Astrocyte (in vitro differentiated cells and primary cell): ENCODE measurements at regions not wholly inside any gene's neighbourhood (a gene's known extent, or its start where the extent isn't known, plus 50 kb on each side); places are given as distances from the start of the nearest gene placed in this dataset.
"Not testable (repeated sequence)": the region's sequence is repeated elsewhere in the genome, so short reads cannot be mapped to it uniquely, and the experiment has no call there.

Experiments used
- DNase-seq: peaks from one replicate; pipeline ENCODE4 v3.0.0-alpha.2; 2010; ENCODE audit warnings: low read depth
- FAIRE-seq: peaks from 2 replicates; lab custom pipeline; 2011; peaks lifted over from hg19 to GRCh38; lab: Jason Lieb, UNC
- H2AFZ ChIP-seq: 2 replicates; pipeline ENCODE4 v1.6.0; 2012; ENCODE audit warnings: low read depth, low read length, inconsistent platforms
- H3K27ac ChIP-seq: 2 replicates; pipeline ENCODE4 v1.5.1; 2011; ENCODE audit warnings: low read depth, low read length, inconsistent platforms
- H3K27me3 ChIP-seq: 2 replicates; pipeline ENCODE4 v1.6.0; 2011; ENCODE audit warnings: low read length, inconsistent platforms; ENCODE audit not compliant: insufficient read depth
- H3K36me3 ChIP-seq: 2 replicates; pipeline ENCODE4 v1.5.1; 2011; ENCODE audit warnings: low read length, inconsistent platforms; ENCODE audit not compliant: insufficient read depth
- H3K4me1 ChIP-seq: 2 replicates; pipeline ENCODE4 v1.5.1; 2011; ENCODE audit warnings: low read length, inconsistent platforms; ENCODE audit not compliant: insufficient read depth
- H3K4me2 ChIP-seq: 2 replicates; pipeline ENCODE4 v1.6.0; 2012; ENCODE audit warnings: low read length, inconsistent platforms
- H3K4me3 ChIP-seq: 2 replicates; pipeline ENCODE4 v1.5.1; 2011; ENCODE audit warnings: low read depth, mild to moderate bottlenecking, low read length, inconsistent platforms; ENCODE audit not compliant: insufficient read depth
- H3K79me2 ChIP-seq: 2 replicates; pipeline ENCODE4 v1.6.0; 2012; ENCODE audit warnings: mild to moderate bottlenecking, low read length, inconsistent platforms; ENCODE audit not compliant: insufficient read depth
- H3K9ac ChIP-seq: 2 replicates; pipeline ENCODE4 v1.6.0; 2012; ENCODE audit warnings: mild to moderate bottlenecking, low read length, inconsistent platforms
- H3K9me3 ChIP-seq: 2 replicates; pipeline ENCODE4 v1.5.1; 2012; ENCODE audit warnings: low read depth, mild to moderate bottlenecking, low read length, inconsistent platforms; ENCODE audit not compliant: insufficient read depth
- H4K20me1 ChIP-seq: 2 replicates; pipeline ENCODE4 v1.6.0; 2012; ENCODE audit warnings: low read length, inconsistent platforms; ENCODE audit not compliant: insufficient read depth
- H3K27ac Mint-ChIP-seq: one replicate; pipeline ENCODE4 v1.8.0; 2021; ENCODE audit warnings: mild to moderate bottlenecking, mixed read lengths; ENCODE audit not compliant: unreplicated experiment
- H3K27me3 Mint-ChIP-seq: one replicate; pipeline ENCODE4 v1.8.0; 2021; ENCODE audit warnings: low read depth, mixed read lengths; ENCODE audit not compliant: unreplicated experiment
- H3K36me3 Mint-ChIP-seq: one replicate; pipeline ENCODE4 v1.8.0; 2021; ENCODE audit warnings: low read depth, mixed read lengths; ENCODE audit not compliant: unreplicated experiment
- H3K4me1 Mint-ChIP-seq: one replicate; pipeline ENCODE4 v1.8.0; 2021; ENCODE audit warnings: low read depth, mixed read lengths; ENCODE audit not compliant: unreplicated experiment
- H3K4me3 Mint-ChIP-seq: one replicate; pipeline ENCODE4 v1.8.0; 2021; ENCODE audit warnings: mild to moderate bottlenecking, moderate library complexity, mixed read lengths; ENCODE audit not compliant: unreplicated experiment
- H3K9me3 Mint-ChIP-seq: one replicate; pipeline ENCODE4 v1.8.0; 2021; ENCODE audit warnings: mild to moderate bottlenecking, mixed read lengths; ENCODE audit not compliant: unreplicated experiment

- not testable (repeated sequence) for H3K4me3 Mint-ChIP-seq, H3K27me3 Mint-ChIP-seq, H3K4me2 ChIP-seq, H3K36me3 ChIP-seq, DNase-seq, H3K4me3 ChIP-seq, H3K27me3 ChIP-seq, H3K4me1 Mint-ChIP-seq, H3K27ac ChIP-seq, H3K79me2 ChIP-seq, H3K9me3 Mint-ChIP-seq, FAIRE-seq, H3K4me1 ChIP-seq, H2AFZ ChIP-seq, H3K36me3 Mint-ChIP-seq, H4K20me1 ChIP-seq, H3K27ac Mint-ChIP-seq, H3K9ac ChIP-seq, H3K9me3 ChIP-seq
Measured at GRCh38 chr9:62896692-62897091, 1706.9 kb downstream of the SPATA31A7 start.

GRCh38 chr9:62897411-62898225 lies 1707.8 kb downstream of the SPATA31A7 start:
- Histone ChIP-seq H3K9ac (peak overlapping the region; percentile 74), H3K4me3 (peak overlapping the region; percentile 62), H2AFZ (peak overlapping the region; percentile 56), H3K4me2 (peak overlapping the region; percentile 76), H3K27ac (peak overlapping the region; percentile 57)
- not testable (repeated sequence) for H3K4me1 ChIP-seq, H3K27me3 ChIP-seq, H3K36me3 Mint-ChIP-seq, DNase-seq, H3K27me3 Mint-ChIP-seq, FAIRE-seq, H3K9me3 ChIP-seq, H3K36me3 ChIP-seq, H3K27ac Mint-ChIP-seq, H3K79me2 ChIP-seq, H3K4me1 Mint-ChIP-seq, H3K9me3 Mint-ChIP-seq, H4K20me1 ChIP-seq
- peak overlapping the region; percentile 73 for H3K4me3 Mint-ChIP-seq

- H3K79me2 ChIP-seq, H3K27me3 ChIP-seq, H3K4me2 ChIP-seq, H3K36me3 ChIP-seq, H3K4me3 Mint-ChIP-seq, H3K4me1 Mint-ChIP-seq, H4K20me1 ChIP-seq, H3K36me3 Mint-ChIP-seq, H2AFZ ChIP-seq, H3K27ac Mint-ChIP-seq, H3K4me3 ChIP-seq, H3K9ac ChIP-seq, H3K9me3 Mint-ChIP-seq, H3K9me3 ChIP-seq, FAIRE-seq, DNase-seq, H3K27ac ChIP-seq, H3K4me1 ChIP-seq, H3K27me3 Mint-ChIP-seq: not testable (repeated sequence)
Measured at GRCh38 chr9:62899666-62900065, 1709.8 kb downstream of the SPATA31A7 start.

- H3K36me3 ChIP-seq, H3K27me3 ChIP-seq, H2AFZ ChIP-seq, H3K4me1 ChIP-seq, H3K9me3 ChIP-seq, H4K20me1 ChIP-seq, H3K27ac Mint-ChIP-seq, H3K36me3 Mint-ChIP-seq, H3K4me3 ChIP-seq, H3K9me3 Mint-ChIP-seq, DNase-seq, H3K27ac ChIP-seq, H3K27me3 Mint-ChIP-seq, H3K4me2 ChIP-seq, H3K9ac ChIP-seq, H3K4me3 Mint-ChIP-seq, FAIRE-seq, H3K79me2 ChIP-seq, H3K4me1 Mint-ChIP-seq: not testable (repeated sequence)
Measured at GRCh38 chr9:62904061-62904460, 1714.2 kb downstream of the SPATA31A7 start.

GRCh38 chr9:62905722-62906121 lies 1715.9 kb downstream of the SPATA31A7 start:
- H3K4me1 ChIP-seq, H3K4me2 ChIP-seq, H3K79me2 ChIP-seq, H3K27me3 Mint-ChIP-seq, H3K9me3 ChIP-seq, H3K27me3 ChIP-seq, H3K9ac ChIP-seq, H3K4me3 Mint-ChIP-seq, H3K36me3 Mint-ChIP-seq, H3K9me3 Mint-ChIP-seq, H3K36me3 ChIP-seq, H3K4me3 ChIP-seq, H3K27ac ChIP-seq, H2AFZ ChIP-seq, DNase-seq, FAIRE-seq, H4K20me1 ChIP-seq, H3K4me1 Mint-ChIP-seq, H3K27ac Mint-ChIP-seq: not testable (repeated sequence)

GRCh38 chr9:62907866-62908265 lies 1718.0 kb downstream of the SPATA31A7 start:
- H3K36me3 ChIP-seq, H3K9ac ChIP-seq, H3K4me1 Mint-ChIP-seq, H3K4me1 ChIP-seq, H3K4me3 ChIP-seq, H3K79me2 ChIP-seq, H4K20me1 ChIP-seq, H3K4me2 ChIP-seq, H3K27ac Mint-ChIP-seq, H3K27me3 Mint-ChIP-seq, H2AFZ ChIP-seq, FAIRE-seq, H3K4me3 Mint-ChIP-seq, H3K27me3 ChIP-seq, H3K9me3 Mint-ChIP-seq, H3K27ac ChIP-seq, DNase-seq, H3K36me3 Mint-ChIP-seq, H3K9me3 ChIP-seq: not testable (repeated sequence)
